Activated CD4-positive, alpha-beta memory T cell treated with anti-CD3 and anti-CD28 coated beads, Interleukin-2, amount 10 ng/mL, durations not matched to agents 7 days and 5 days (primary cell): ENCODE measurements at regions not wholly inside any gene's neighbourhood (a gene's known extent, or its start where the extent isn't known, plus 50 kb on each side); places are given as distances from the start of the nearest gene placed in this dataset.
"Not testable (repeated sequence)": the region's sequence is repeated elsewhere in the genome, so short reads cannot be mapped to it uniquely, and the experiment has no call there.

Experiments used
- CTCF ChIA-PET: fragments of 350-600 bp; sonication (Branson Sonifier 250); formaldehyde crosslinking; loops from one replicate; lab custom pipeline; 2021; ENCODE audit warnings: antibody characterized with exemption, inconsistent platforms; lab: Charles Lee
- POLR2A ChIA-PET: fragments of 350-600 bp; sonication (Branson Sonifier 250); formaldehyde crosslinking; loops from one replicate; lab custom pipeline; 2021; ENCODE audit warnings: antibody characterized with exemption; lab: Charles Lee
- DNase-seq: peaks from one replicate; pipeline ENCODE4 v3.0.0-alpha.2; 2020
- H3K27ac Mint-ChIP-seq: one replicate; pipeline ENCODE4 v1.8.0; 2021; ENCODE audit warnings: mild to moderate bottlenecking, mixed read lengths
- H3K27me3 Mint-ChIP-seq: one replicate; pipeline ENCODE4 v1.8.0; 2021; ENCODE audit warnings: mixed read lengths
- H3K36me3 Mint-ChIP-seq: one replicate; pipeline ENCODE4 v1.8.0; 2021; ENCODE audit warnings: low read depth, mixed read lengths
- H3K4me1 Mint-ChIP-seq: one replicate; pipeline ENCODE4 v1.8.0; 2021; ENCODE audit warnings: mixed read lengths
- H3K4me3 Mint-ChIP-seq: one replicate; pipeline ENCODE4 v1.8.0; 2021; ENCODE audit warnings: mild to moderate bottlenecking, mixed read lengths
- H3K9me3 Mint-ChIP-seq: one replicate; pipeline ENCODE4 v1.8.0; 2021; ENCODE audit warnings: mixed read lengths

DNA sequence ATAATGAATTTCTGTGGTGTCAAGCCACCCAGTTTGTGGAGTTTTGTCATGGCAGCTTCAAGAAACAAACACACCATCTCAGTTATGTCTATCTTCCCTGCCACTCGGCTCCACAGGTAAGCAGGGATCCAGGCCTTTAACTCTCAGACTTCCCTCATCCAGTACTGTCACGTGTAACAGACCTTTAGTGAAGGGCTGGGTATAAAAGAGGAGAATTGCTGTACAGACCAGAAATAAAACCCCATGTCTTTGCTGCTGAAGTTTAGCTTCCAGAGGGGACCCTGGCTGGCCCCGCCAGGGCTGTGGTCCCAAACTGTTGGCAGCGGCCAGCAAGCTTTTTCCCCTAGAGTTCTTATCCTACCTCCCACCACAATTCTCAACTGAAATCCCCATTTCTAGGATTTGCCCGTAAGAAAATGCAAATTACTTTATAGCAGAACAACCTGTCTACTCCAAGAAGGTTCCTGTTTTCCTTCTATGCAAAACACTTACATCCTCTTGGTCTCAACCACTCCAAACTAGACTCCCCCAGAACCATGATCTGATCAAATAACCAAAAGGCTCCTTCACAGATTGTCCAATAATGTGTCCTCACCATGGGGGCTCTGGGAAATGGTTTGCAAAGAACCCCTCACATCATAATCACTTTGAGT is 438.0 kb upstream of the ID2 start:
- no peaks in the 10 kb centered on the region for H3K27me3 Mint-ChIP-seq
- H3K9me3 Mint-ChIP-seq, result peaks cover 43% of the 10 kb centered on the region
- ChIA-PET POLR2A (no interaction called here), CTCF (no interaction called here)
- peaks cover 29% of the 10 kb centered on the region for H3K36me3 Mint-ChIP-seq
- H3K4me1 Mint-ChIP-seq, result peaks cover 16% of the 10 kb centered on the region
- no peak overlapping the region for H3K4me3 Mint-ChIP-seq
- no peak overlapping the region for H3K27ac Mint-ChIP-seq
- DNase-seq, result no peak

- CTCF ChIA-PET, result no interaction called here
- DNase-seq, result no peak
- no peak overlapping the region for H3K27ac Mint-ChIP-seq
Observed at GRCh38 chr2:8244639-8245038, 437.2 kb upstream of the ID2 start.

GRCh38 chr2:8246137-8246536 is 435.7 kb upstream of the ID2 start:
- Mint-ChIP-seq H3K4me1 (peaks cover 3% of the 10 kb centered on the region), H3K36me3 (peaks cover 32% of the 10 kb centered on the region), H3K9me3 (peaks cover 53% of the 10 kb centered on the region), H3K27ac (no peak overlapping the region), H3K4me3 (no peak overlapping the region), H3K27me3 (no peaks in the 10 kb centered on the region)
- ChIA-PET CTCF (no interaction called here), POLR2A (no interaction called here)
- no peak for DNase-seq

More at GRCh38 chr2:8244639-8245038, 437.2 kb upstream of the ID2 start:
- Mint-ChIP-seq H3K4me1 (peaks cover 9% of the 10 kb centered on the region), H3K27me3 (no peaks in the 10 kb centered on the region), H3K36me3 (peaks cover 29% of the 10 kb centered on the region), H3K4me3 (no peak overlapping the region), H3K9me3 (peaks cover 43% of the 10 kb centered on the region)
- POLR2A ChIA-PET, result no interaction called here

GRCh38 chr2:8247905-8248622 is 433.8 kb upstream of the ID2 start:
- Mint-ChIP-seq H3K36me3 (peaks cover 31% of the 10 kb centered on the region), H3K4me3 (no peak overlapping the region), H3K4me1 (peaks cover 3% of the 10 kb centered on the region), H3K27me3 (no peaks in the 10 kb centered on the region), H3K9me3 (peaks cover 55% of the 10 kb centered on the region), H3K27ac (no peak overlapping the region)
- ChIA-PET POLR2A (no interaction called here), CTCF (no interaction called here)
- no peak for DNase-seq

GRCh38 chr2:8248623-8248957 is 433.3 kb upstream of the ID2 start:
- Mint-ChIP-seq H3K27ac (no peak overlapping the region), H3K9me3 (peaks cover 51% of the 10 kb centered on the region), H3K4me3 (no peak overlapping the region), H3K36me3 (peaks cover 27% of the 10 kb centered on the region), H3K27me3 (no peaks in the 10 kb centered on the region), H3K4me1 (peaks cover 3% of the 10 kb centered on the region)
- ChIA-PET CTCF (no interaction called here), POLR2A (no interaction called here)
- DNase-seq, result no peak

DNA sequence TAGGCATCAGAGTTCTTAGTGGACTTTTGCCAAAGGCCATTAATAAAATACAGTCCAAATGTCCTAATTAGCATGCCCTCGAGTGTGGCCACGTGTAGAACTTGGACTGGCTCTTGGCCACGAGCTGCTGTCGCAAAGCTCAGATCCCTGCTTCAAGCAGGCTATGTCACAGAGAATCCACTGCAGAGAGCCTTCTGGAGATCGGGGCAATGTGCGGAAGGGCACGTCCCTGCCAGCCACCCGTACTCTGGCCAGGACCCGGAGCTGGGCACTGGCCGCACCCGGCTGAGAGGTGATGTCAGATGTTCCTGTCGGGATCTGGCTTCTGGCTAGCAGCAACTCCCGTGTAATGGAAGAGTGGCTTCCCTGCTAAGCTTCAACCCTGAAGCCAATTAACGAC is 432.7 kb upstream of the ID2 start:
- Mint-ChIP-seq H3K9me3 (peaks cover 46% of the 10 kb centered on the region), H3K27me3 (no peaks in the 10 kb centered on the region), H3K27ac (no peak overlapping the region), H3K36me3 (peaks cover 22% of the 10 kb centered on the region), H3K4me1 (peaks cover 3% of the 10 kb centered on the region), H3K4me3 (no peak overlapping the region)
- POLR2A ChIA-PET, result no interaction called here
- CTCF ChIA-PET, result no interaction called here
- no peak for DNase-seq

- CTCF ChIA-PET, result no interaction called here
- DNase-seq, result no peak
- Mint-ChIP-seq H3K9me3 (peaks cover 42% of the 10 kb centered on the region), H3K27me3 (no peaks in the 10 kb centered on the region), H3K36me3 (peaks cover 20% of the 10 kb centered on the region), H3K27ac (no peak overlapping the region), H3K4me3 (no peak overlapping the region), H3K4me1 (peaks cover 3% of the 10 kb centered on the region)
- POLR2A ChIA-PET, result no interaction called here
Observed at GRCh38 chr2:8249769-8250168, 432.1 kb upstream of the ID2 start.

DNA sequence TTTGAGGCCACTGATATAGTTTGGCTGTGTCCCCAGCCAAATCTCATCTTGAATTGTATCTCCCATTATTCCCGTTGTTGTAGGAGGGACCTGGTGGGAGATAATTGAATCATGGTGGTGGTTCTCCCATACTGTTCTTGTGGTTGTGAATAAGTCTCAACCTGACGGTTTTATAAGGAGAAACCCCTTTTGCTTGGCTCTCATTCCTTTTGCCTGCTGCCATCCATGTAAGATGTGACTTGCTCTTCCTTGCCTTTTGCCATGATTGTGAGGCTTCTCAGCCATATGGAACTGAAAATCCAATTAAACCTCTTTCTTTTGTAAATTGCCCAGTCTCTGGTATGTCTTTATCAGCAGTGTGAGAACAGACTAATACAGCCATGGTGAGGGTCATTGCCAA is 431.6 kb upstream of the ID2 start:
- CTCF ChIA-PET, H3K4me3 Mint-ChIP-seq: not testable (repeated sequence)

DNA sequence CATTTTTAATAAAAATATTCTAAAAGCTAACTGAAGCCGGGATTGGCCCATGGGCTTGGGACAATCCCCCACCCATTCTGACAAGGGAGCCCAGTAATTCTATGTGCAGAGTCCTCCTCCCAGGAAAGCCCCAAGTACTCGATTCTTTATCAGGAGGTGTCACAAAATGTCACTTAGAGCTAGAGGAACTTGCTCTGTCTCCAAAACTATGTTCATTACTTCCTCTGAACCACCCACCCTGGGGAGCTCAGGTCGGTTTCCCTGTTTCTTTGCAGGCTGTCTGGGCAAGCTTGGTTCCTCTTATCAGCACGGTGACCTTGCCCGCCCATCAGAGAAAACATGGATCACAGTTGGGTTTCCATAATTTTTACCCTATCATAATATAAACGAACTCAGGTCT is 430.6 kb upstream of the ID2 start:
- POLR2A ChIA-PET, result no interaction called here
- Mint-ChIP-seq H3K9me3 (peaks cover 29% of the 10 kb centered on the region), H3K4me3 (no peak overlapping the region)

More for the DNA sequence above, 431.6 kb upstream of the ID2 start:
- Mint-ChIP-seq H3K9me3 (peaks cover 39% of the 10 kb centered on the region), H3K36me3 (peaks cover 17% of the 10 kb centered on the region)
- H3K4me1 Mint-ChIP-seq, DNase-seq, POLR2A ChIA-PET, H3K27me3 Mint-ChIP-seq, H3K27ac Mint-ChIP-seq: not testable (repeated sequence)

GRCh38 chr2:8251856-8252255 is 430.0 kb upstream of the ID2 start:
- CTCF ChIA-PET, result no interaction called here

More for the DNA sequence above, 430.6 kb upstream of the ID2 start:
- Mint-ChIP-seq H3K36me3 (peaks cover 13% of the 10 kb centered on the region), H3K27me3 (no peaks in the 10 kb centered on the region), H3K4me1 (peaks cover 3% of the 10 kb centered on the region), H3K27ac (no peak overlapping the region)
- CTCF ChIA-PET, result no interaction called here
- no peak for DNase-seq

GRCh38 chr2:8252997-8253694 is 428.7 kb upstream of the ID2 start:
- H3K4me1 Mint-ChIP-seq, result peaks cover 2% of the 10 kb centered on the region
- ChIA-PET CTCF (no interaction called here), POLR2A (no interaction called here)
- DNase-seq, result no peak
- no peak overlapping the region for H3K4me3 Mint-ChIP-seq
- peaks cover 14% of the 10 kb centered on the region for H3K9me3 Mint-ChIP-seq
- H3K27me3 Mint-ChIP-seq, result no peaks in the 10 kb centered on the region
- H3K36me3 Mint-ChIP-seq, result peaks cover 7% of the 10 kb centered on the region
- no peak overlapping the region for H3K27ac Mint-ChIP-seq

More at GRCh38 chr2:8251856-8252255, 430.0 kb upstream of the ID2 start:
- H3K4me3 Mint-ChIP-seq, result no peak overlapping the region
- DNase-seq, result no peak
- H3K9me3 Mint-ChIP-seq, result peaks cover 24% of the 10 kb centered on the region
- H3K36me3 Mint-ChIP-seq, result peaks cover 8% of the 10 kb centered on the region
- peaks cover 3% of the 10 kb centered on the region for H3K4me1 Mint-ChIP-seq
- H3K27me3 Mint-ChIP-seq, result no peaks in the 10 kb centered on the region
- POLR2A ChIA-PET, result no interaction called here
- H3K27ac Mint-ChIP-seq, result no peak overlapping the region

- peaks cover 3% of the 10 kb centered on the region for H3K36me3 Mint-ChIP-seq
- no peaks in the 10 kb centered on the region for H3K27me3 Mint-ChIP-seq
- peaks cover 12% of the 10 kb centered on the region for H3K9me3 Mint-ChIP-seq
- POLR2A ChIA-PET, result no interaction called here
- CTCF ChIA-PET, result no interaction called here
- no peak for DNase-seq
- no peak overlapping the region for H3K4me3 Mint-ChIP-seq
- no peaks in the 10 kb centered on the region for H3K4me1 Mint-ChIP-seq
- H3K27ac Mint-ChIP-seq, result no peak overlapping the region
Observed at GRCh38 chr2:8253781-8254180, 428.1 kb upstream of the ID2 start.

DNA sequence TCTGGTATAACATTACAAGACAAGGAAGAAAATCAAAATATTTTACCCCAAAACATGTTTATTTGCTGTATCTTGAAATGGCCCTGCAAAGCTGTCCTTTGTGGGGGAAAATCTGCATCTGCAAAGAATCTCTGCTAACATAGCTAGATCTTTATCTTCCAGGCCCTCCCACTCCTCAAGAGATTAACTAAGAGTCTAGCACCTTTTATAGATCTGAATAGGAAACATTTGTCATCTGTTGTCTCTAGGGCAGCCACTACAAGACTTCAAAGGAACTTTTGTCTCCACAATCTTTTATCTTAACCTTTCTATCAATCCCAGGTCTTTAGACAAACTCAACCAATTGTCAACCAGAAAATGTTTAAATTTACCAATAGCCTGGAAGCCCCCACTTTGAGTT is 427.6 kb upstream of the ID2 start:
- CTCF ChIA-PET, H3K27ac Mint-ChIP-seq, H3K4me3 Mint-ChIP-seq, H3K27me3 Mint-ChIP-seq, H3K36me3 Mint-ChIP-seq, POLR2A ChIA-PET, DNase-seq, H3K4me1 Mint-ChIP-seq: not testable (repeated sequence)
- peaks cover 12% of the 10 kb centered on the region for H3K9me3 Mint-ChIP-seq
